GM21381 (cell line): ENCODE measurements at regions not wholly inside any gene's neighbourhood (a gene's known extent, or its start where the extent isn't known, plus 50 kb on each side); places are given as distances from the start of the nearest gene placed in this dataset.
A peak's percentile ranks its signal among the peaks of the same experiment; 100 is the strongest.
"Not testable (repeated sequence)": the region's sequence is repeated elsewhere in the genome, so short reads cannot be mapped to it uniquely, and the experiment has no call there.

Experiments
- ATAC-seq: cut with Tn5 transposase; IDR thresholded peaks from one replicate; pipeline ENCODE4 v1.9.1; 2021; ENCODE audit warnings: mild to moderate bottlenecking, moderate library complexity; ENCODE audit not compliant: unreplicated experiment

DNA sequence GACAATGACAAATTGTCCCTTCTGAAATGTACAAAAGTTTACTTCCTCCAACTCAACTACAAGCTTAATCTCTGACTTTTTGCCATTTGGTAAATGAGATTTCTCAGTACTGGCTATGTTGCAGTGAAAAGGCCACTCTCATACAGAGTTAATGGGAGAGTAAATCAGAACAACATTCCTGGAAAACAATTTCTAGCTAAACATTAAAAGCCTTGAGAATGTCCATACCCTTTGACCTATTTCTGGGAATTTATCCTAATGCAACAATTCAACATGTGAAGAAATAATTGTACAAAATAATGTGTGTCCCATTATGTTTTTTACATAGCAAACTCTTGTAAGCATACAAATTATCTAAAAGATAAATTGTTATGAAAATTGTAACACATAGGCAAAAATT is 56.3 kb upstream of the SPEF2 start:
- ATAC-seq = no peak

DNA sequence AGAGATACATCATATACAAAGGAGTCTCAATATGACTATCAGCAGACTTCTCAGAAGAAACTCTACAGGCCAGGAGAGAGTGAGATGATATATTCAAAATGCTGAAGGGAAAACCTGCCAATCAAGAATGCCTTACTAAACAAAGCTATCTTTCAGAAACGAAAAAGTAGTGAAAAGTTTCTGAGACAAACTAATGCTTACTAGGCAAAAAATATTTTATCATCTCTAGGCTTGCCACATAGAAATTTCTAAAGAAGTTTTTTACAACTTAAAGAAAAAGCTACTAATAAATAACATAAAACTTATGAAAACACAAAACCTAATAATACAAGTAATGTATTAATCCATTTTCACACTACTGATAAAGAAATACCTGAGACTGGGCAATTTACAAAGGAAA is 59.9 kb upstream of the SPEF2 start:
- ATAC-seq = no peak

DNA sequence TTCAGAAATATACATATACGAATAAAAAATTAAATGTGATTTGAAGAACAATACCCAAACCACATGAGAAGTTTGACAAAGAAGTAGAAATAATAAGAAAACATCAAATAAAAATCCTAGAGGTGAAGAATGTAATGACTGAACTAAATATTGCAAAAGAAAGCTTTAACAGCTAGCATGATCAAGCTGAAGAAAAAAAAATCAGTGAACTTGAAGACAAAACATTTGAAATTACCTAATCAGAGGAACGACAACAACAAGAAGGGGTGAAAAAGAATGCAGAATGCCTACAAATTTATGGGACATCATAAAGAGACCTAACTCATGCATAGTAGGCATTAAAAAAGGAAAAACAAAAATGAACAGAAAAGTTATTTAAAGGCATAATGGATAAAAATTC is 60.5 kb upstream of the SPEF2 start:
- no peak for ATAC-seq

DNA sequence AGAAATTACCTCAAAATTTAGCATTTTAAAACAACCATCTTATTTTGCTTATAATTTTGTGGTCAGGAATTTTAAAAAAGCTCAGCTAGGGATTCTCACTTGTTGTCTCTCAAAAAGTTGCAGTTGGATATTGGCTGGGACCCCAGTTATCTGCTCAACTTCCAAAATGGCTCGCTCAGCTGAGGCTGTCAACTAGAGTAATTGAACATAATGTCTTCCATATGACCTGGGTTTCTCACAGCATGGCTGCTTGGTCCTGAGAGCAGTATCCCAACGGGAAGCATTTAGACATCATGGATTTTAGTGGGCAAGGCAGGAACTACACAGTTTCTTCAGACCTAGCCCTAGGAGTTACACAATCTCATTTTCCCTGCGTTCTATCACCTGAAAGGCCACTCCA is 63.6 kb upstream of the SPEF2 start:
- no peak for ATAC-seq

DNA sequence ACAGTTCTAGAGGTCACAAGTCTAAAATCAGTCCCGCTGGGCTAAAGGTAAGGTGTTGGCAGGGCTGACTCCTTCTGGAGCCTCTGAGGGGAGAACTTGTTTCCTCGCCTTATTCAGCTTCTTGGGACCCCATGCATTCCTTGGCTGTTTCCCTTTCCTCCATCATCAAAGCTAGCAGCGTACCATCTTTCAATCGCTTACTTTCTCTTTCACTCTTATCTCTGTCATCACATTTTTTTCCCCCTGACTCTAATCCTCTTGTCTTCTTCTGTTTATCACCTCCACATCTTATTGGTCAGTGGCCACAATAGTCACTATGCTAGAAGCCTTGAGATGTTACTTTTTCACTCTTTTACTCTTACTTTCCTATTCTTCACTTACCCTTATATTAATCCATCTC is 72.5 kb upstream of the SPEF2 start:
- no peak for ATAC-seq

DNA sequence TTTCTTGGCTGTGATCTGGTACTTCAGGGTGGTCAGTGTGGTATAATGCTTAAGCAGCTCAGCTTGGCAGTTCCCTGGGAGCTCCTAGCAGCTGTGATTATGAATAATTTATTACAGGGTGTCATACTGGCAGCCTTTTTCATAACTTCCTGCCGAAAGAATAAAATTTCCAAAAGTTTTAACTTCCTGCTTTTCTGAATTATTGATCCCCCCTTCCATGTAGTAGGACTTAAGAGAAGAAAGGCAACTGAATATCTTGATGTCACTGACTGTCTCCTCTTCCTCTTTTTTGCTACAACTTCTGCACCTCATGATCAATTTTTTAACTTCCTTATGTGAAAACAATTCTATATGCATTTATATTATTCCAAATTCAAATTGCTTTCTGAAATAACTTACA is 74.3 kb upstream of the SPEF2 start:
- no peak for ATAC-seq

DNA sequence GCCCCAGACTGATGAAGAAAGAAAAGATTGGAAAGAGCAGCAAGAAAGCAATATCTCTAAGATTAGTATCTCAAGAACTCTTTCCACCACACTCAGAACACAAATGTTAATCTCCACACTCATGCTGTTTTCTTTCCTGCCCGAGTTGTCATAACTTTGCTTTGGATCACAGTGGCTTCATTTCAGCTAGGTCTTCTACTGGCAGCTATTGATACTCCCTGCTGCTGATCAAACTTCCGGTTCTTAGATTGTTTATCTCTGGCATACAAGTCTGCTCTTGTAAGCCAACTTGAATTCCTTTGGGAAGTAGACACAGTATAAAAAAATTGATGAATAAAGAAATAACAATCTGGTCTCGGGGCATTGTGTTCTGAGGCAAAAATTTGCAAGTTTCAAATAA is 77.7 kb upstream of the SPEF2 start:
- ATAC-seq = no peak

DNA sequence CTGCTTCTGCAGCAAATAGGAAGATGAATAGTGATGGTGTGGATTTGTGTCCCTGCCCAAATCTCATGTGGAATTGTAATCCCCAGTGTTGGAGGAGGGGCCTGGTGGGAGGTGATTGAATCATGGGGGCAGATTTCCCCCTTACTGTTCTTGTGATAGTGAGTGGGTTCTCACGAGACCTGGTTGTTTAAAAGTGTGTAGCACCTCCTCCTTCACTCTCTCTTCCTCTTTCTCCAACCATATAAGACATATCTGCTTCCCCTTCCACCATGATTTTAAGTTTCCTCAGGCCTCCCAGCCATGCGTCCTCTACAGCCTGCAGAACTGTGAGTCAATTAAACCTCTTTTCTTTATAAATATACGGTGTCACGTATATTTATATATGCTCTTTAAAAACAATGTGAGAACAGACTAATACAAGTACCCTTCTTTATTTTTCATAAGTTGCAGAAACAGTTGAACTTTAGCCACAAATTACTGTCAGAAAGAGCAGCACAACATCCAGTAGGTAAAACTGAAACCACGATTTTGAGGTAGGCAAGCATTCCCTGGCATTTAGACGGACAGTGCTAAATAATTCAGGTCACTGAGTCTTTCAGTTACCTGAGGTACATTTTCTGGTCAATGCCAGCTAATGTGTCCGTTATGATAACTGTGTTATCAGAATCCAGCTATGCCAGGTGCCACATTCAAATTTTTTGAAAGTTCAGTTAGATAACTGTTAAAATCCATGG is 79.3 kb upstream of the SPEF2 start:
- ATAC-seq = no peak

DNA sequence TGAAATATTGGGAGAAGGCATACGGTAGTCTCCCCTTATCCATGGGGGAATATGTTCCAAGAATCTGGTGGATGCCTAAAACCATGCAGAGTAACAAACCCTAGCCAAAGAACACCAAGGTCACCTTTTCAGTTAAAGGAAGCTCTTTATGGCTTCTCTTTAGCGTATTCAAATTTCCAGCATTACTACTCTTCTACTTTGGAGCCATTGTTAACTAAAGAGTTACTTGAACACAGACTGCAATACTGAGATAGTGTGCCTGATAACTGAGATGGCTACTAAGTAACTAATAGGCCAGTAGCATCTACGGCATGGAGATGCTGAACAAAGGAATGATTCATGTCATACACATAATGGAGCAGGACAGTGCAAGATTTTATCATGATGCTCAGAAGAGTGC is 84.5 kb upstream of the SPEF2 start:
- no peak for ATAC-seq

DNA sequence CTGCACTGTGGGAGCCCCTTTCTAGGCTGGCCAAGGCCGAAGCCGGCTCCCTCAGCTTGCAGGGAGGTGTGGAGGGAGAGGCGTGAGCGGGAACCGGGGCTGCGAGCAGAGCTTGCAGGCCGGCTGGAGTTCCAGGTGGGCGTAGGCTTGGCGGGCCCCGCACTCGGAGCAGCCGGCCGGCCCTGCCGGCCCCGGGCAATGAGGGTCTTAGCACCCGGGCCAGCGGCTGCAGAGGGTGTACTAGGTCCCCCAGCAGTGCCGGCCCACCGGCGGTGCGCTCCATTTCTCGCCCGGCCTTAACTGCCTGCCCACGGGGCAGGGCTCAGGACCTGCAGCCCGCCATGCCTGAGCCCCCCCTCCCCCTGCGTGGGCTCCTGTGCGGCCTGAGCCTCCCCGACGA is 86.1 kb upstream of the SPEF2 start:
- ATAC-seq = not testable (repeated sequence)

DNA sequence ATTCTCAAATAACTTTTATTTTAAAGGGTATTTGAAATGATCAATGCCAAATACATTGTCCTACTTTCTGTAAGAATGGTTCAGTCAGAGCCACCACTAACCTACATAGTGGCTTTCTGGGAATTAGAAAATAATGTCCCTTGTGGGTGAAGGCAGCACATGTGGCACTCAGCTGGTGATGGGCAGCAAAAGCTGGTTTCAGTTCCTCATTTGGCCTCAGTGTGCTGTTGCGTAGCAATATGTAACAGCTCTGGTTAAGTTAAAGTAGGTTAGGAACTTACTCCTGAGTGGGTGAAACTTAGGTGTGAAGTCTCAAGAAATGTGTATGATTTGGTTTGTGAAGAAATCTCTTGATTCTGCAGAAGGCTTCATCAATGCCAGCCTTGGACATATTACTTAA is 99.6 kb upstream of the SPEF2 start:
- peak; percentile 99 for ATAC-seq

DNA sequence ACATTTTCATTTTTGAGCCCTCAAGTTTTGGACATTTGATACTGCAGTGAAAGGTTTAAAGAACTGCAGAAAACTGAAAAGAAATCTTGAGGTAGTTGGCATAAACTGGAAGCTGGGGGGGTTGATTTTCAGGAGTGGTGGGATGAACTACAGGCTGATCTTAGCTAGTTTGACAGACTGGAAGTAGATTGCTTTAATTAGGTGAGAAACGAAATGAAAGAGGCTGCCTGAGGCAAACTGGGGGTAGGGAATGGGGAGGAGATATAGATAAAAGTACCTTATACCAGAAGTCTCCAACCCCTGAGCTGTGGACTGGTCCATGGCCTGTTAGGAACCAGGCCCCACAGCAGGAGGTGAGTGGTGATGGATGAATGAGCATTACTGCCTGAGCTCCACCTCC is 101.4 kb upstream of the SPEF2 start:
- no peak for ATAC-seq

DNA sequence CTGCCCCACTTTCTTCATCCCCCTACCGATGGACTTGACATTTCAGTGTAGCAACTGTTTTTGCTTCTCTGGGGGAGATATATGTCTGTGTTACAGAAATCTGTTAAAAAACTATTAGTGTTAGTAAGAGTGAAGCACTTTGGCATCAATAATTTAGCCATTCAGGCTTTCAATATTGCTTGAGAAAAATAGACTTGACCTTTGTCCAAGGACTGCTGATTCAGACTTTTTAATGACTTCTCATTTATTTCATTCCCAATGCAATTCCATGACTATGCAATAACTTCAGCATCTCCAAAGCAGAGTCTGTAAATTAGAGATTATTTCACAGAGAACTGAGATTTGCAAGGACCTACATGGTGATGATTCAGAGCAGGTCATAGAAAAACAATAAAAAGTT is 104.1 kb upstream of the SPEF2 start:
- no peak for ATAC-seq

DNA sequence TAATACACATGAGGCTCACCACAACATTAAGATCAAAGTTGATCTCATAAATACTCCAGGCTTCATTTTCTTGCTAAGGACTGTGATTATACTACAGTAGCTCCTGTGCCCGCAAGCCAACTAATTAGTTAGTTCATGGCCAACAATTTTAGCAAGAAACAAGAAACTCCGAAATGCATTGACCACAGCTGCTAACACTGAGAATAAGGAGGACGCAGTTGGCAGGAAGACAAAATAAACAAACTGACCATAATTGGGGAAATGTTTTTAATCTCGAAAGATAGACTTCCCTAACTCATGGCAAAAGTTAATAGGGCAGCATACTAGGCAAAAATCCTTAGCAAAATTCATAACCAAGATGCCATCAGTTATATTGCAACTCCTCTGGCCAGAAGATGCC is 115.5 kb upstream of the SPEF2 start:
- ATAC-seq = no peak

DNA sequence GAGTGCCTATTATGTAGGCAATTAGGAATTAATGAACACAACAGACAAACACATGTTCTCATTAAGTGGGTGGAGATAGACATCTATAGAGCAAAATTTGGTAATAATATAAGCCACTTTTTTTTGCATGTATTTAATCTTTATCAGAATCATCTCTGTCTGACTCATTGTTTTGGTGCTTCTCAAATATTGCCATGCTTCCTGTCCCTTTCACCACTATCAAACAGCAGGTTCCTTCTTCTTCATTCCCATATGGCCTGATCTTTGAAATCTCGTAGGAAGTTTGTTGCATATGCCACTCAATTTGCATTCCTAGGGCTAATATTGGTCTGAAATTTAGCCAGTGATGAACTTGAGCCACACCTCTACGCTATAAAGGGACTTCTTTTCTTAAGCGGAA is 128.9 kb upstream of the SPEF2 start:
- no peak for ATAC-seq

DNA sequence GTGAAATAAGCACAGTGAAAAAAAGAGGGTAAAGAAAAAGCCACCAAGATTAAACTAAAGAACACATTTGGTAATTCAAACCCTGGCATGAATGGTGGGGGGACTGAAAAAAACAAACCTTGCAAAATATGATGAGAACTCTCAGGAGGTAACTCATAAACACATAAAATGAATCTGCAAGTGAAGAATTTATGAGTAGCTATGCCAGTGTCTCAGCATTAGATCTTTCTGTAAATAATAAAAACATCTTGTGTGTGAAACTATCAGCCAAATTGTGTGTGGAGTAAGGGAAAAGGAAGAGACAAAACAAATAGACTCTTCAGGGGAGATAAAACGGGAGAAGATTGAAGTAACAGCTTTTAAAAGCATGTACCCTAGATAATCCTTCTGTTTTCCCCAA is 129.6 kb upstream of the SPEF2 start:
- no peak for ATAC-seq

DNA sequence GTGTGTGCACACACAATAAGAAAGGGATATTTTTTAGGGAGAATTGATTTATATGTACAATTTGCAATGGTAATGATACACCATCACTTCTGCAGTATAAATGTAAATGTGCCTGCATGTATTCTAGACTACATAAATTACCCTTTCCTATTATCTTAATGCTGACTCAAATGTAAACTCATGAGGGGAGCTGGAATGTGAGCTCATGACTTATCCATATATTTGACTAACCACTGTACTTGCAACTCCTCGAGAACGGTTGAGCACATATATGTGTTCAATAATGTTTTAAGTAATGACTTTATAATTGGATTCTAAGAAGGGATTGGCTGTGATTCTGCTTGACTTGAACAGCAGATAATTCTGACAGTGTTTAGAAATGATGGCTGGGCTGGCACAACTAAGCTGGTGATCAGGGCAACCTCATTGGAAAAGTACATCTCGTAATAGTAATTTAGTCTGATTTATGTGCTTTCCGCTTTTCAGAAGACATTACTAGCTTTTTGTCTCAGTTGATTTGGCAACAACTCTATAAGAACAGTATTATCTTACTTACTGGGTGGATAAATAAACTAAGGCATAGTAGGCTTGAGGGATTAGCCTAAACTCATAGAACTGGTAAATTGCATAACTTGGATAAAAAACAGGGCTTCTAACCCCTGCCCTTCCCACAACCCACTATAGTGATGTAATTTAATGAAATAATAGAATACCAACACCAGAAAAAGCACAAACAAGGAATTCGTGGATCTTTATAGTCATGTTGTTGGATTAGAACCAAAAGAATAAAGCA is 130.2 kb upstream of the SPEF2 start:
- ATAC-seq = no peak

DNA sequence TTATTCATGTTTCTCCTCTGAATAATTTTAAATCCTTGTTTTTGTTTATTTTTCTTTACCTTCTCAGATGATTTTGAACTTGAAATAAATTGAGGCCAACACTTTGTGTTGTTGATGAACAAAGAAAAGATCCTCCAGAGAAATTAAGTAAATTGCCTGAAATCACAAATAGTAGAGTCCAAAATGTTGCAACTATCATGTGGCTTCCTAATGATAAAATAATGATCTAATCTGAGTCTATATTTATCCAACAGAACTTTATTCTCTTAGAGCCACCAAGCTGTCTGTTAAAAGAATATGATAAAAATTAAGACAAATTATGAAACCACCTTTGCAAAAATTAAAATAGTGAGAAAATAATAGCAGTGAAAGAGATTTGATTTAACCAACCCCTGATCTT is 132.2 kb upstream of the SPEF2 start:
- ATAC-seq = no peak

DNA sequence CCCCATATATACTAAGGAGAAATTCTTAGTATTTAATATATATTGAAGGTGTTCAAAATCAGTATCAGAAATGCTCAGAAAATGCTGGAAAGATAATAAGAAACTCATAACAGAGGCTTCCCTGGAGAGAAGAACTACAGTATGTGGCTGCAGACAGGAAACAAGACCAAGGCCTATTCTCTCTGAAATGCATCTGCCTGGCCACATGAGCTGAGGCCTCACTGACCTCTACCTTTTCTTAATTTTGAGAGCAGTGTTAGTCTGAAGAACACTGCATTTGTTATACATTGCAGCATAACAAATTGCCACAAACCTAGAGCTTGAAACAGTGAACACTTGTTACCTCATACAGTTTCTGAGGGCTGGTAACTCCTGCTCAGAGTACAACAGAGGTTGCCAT is 133.4 kb upstream of the SPEF2 start:
- ATAC-seq = no peak

DNA sequence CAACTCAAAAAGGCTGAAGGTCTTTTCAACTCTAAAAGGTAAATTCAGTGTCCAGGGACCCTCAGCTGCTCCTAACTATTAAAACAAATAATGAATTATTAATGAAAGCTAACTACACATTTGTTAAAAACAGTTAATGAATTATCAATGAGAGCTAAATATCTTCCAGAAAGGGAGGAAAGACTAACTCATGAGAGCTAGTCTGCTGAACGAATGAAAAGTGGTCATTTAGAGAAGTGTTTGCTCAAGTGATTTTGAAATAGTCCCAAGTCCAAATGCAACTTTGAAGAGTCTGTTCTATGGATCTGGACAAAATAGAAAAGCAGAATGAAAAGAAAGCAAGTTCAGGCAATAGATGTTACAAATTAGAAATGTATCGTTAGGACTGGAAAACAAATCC is 133.9 kb upstream of the SPEF2 start:
- ATAC-seq = no peak

DNA sequence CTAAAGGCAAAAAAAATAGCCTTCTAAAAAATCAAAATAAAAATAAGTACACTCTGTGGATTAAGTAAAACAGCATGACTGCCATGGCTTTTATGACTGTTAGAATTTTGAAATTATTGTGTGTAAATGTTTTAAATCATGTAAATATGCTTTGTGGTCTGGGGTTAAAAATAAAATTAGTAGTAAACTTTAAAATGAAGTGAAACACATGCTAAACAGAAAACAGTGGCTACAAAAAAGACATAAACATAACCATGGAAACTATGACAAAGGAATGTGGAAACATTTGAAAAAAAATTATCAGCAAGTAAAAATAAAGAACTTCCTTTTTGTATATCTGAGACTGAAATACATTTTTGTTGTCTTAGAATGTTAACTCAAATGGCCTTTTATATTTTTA is 134.5 kb upstream of the SPEF2 start:
- ATAC-seq = no peak

DNA sequence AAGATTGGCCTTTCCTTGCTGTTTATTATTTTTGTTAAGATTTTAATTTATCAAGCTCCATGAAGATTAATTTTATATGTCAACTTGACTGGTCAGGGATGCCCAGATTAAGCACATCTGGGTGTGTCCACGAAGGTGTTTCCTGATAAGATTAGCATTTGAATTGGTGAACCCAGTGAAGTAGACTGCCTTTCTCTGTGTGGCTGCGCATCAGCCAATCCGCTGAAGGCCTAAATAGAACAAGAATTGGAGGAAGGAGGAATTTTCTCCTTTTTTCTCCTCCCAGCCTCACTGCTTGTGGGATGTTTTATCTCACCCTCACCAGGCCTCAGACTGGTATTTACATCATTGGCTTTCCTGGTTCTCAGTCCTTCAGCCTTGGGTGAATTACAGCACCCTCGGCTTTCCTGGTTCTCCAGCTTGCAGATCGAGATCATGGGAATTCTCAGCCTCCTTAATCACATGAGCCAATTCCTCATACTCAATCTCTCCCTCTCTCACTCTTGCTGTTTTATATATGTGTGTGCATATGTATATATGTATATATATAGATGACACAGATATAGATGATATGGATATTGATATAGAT is 135.4 kb upstream of the SPEF2 start:
- no peak for ATAC-seq
